ENCODE measurements at regions not wholly inside any gene's neighbourhood (a gene's known extent, or its start where the extent isn't known, plus 50 kb on each side); places are given as distances from the start of the nearest gene placed in this dataset.

DNA sequence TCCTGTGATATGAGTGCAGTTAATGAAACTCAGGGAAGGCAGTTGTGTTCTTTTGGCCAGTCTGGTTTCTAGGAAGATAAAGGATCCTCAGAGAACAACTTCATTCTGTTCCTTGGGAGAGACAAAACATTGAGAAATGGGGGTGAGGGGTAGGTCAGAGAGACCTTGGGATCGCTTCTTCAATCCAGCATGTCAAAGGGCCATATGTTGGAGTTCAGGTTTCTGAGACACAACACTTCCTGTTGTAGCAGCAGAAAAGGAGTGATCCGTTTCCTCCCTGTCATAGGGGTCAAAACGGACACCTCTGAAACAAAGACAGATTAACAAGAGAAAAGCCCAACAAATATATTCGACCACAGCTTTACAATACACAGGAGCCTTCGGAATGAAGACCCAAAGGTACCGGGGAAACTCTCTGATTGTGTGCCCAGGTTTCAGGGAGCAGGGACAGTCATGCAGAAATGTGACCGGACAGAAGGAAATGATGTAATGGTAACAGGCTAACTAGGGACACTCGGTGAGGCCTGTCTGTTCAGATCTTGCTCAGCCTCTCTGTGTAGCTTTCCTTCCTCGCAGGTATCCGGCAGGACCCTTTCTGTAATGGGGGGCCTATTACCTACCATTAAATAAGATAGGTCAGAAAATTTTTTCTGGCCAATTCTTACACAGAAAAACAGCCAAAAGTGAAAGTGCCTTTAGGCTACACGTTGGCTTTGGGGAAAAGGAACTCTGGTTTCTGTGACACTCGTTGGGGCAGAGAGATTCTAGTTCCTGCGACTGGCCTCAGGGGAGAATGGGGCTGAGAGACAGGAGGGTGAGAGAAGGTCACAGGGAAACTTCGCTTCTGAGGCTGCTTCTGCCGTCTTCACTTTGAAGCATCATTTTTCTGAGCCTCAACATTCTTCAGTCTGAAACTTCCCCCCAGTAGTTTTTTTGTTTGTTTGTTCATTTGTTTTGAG lies 103.3 kb upstream of the TLR3 start:
- TF ChIP-seq, protein P1, sequence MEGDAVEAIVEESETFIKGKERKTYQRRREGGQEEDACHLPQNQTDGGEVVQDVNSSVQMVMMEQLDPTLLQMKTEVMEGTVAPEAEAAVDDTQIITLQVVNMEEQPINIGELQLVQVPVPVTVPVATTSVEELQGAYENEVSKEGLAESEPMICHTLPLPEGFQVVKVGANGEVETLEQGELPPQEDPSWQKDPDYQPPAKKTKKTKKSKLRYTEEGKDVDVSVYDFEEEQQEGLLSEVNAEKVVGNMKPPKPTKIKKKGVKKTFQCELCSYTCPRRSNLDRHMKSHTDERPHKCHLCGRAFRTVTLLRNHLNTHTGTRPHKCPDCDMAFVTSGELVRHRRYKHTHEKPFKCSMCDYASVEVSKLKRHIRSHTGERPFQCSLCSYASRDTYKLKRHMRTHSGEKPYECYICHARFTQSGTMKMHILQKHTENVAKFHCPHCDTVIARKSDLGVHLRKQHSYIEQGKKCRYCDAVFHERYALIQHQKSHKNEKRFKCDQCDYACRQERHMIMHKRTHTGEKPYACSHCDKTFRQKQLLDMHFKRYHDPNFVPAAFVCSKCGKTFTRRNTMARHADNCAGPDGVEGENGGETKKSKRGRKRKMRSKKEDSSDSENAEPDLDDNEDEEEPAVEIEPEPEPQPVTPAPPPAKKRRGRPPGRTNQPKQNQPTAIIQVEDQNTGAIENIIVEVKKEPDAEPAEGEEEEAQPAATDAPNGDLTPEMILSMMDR (IDR thresholded peaks at IDR 0.05): no peak
- TF ChIP-seq POLR2A (IDR thresholded peaks at IDR 0.05) (no peak), EP300 (IDR thresholded peaks at IDR 0.05) (no peak)

Measured in ovary (tissue), 3 donors.